Smooth muscle cell (in vitro differentiated cells): ENCODE measurements at regions not wholly inside any gene's neighbourhood (a gene's known extent, or its start where the extent isn't known, plus 50 kb on each side); places are given as distances from the start of the nearest gene placed in this dataset.

Source experiments
- DNase-seq: peaks from one replicate; lab custom pipeline; 2025; ENCODE audit not compliant: unreplicated experiment; lab: John Stamatoyannopoulos, UW
- H2AFZ ChIP-seq: fragments of 200-600 bp; sonication (generic); 2 replicates; pipeline ENCODE4 v1.6.0; 2016; ENCODE audit warnings: antibody characterized with exemption, low read depth, mild to moderate bottlenecking
- H3F3A ChIP-seq: fragments of 200-600 bp; sonication (generic); 2 replicates; pipeline ENCODE4 v1.6.0; 2017; ENCODE audit warnings: antibody characterized with exemption, low read depth
- H3K27ac ChIP-seq: fragments of 200-600 bp; sonication (generic); 2 replicates; pipeline ENCODE4 v1.5.1; 2016; ENCODE audit warnings: low read depth, mild to moderate bottlenecking
- H3K27me3 ChIP-seq: fragments of 200-600 bp; sonication (generic); 2 replicates; pipeline ENCODE4 v1.6.1; 2016; ENCODE audit warnings: low read depth, mild to moderate bottlenecking
- H3K36me3 ChIP-seq: fragments of 200-600 bp; sonication (generic); 2 replicates; pipeline ENCODE4 v1.5.1; 2016; ENCODE audit warnings: low read depth
- H3K4me1 ChIP-seq: fragments of 200-600 bp; sonication (generic); 2 replicates; pipeline ENCODE4 v1.5.1; 2016; ENCODE audit warnings: low read depth
- H3K4me2 ChIP-seq: fragments of 200-600 bp; sonication (generic); 2 replicates; pipeline ENCODE4 v1.6.0; 2016; ENCODE audit warnings: mild to moderate bottlenecking
- H3K4me3 ChIP-seq: fragments of 200-600 bp; sonication (generic); 2 replicates; pipeline ENCODE4 v1.5.1; 2016; ENCODE audit warnings: mild to moderate bottlenecking
- H3K79me2 ChIP-seq: fragments of 200-600 bp; sonication (generic); 2 replicates; pipeline ENCODE4 v1.6.0; 2016; ENCODE audit warnings: low read depth, mild to moderate bottlenecking
- H3K9ac ChIP-seq: fragments of 200-600 bp; sonication (generic); 2 replicates; pipeline ENCODE4 v1.6.0; 2016; ENCODE audit warnings: low read depth
- H3K9me3 ChIP-seq: fragments of 200-600 bp; sonication (generic); replicated peaks from 2 replicates; pipeline ENCODE4 v1.5.1; 2016; ENCODE audit warnings: low read depth
- H4K20me1 ChIP-seq: fragments of 200-600 bp; sonication (generic); 2 replicates; pipeline ENCODE4 v1.6.0; 2016; ENCODE audit warnings: low read depth
- CTCF ChIP-seq: fragments of 200-600 bp; sonication (generic); IDR thresholded peaks from 2 replicates; pipeline ENCODE4 v1.5.1; 2017; ENCODE audit warnings: borderline replicate concordance, mild to moderate bottlenecking, antibody characterized with exemption; ENCODE audit not compliant: insufficient read depth, poor library complexity, severe bottlenecking
- WGBS: methylation state at CpG from one replicate; pipeline ENCODE4 v1.1.7; 2016; ENCODE audit warnings: low lambda C conversion rate; 5-methylcytosine and 5-hydroxymethylcytosine counted together

DNA sequence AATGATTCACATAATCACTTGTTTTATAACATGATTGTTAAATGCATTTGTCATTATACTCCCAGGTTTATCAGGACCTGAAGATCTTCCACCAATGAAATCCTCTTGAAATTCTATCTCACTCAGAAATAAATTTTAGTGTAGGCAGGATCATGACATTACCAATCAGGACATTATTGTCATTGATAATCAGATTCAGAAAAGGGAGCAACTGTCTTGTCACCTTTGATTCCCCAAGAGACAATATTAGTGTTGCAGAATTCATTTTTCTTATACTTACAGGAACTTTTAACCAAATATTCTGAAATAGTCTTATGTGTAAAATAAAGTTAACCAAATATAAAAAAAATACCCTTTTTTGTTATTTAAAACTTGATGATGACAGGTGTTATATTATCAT lies 1892.5 kb upstream of the ADGRL3 start:
- Histone ChIP-seq H3K9me3 (no peaks in the 10 kb centered on the region), H2AFZ (no peak overlapping the region), H3K27ac (no peak overlapping the region), H3K36me3 (no peaks in the 10 kb centered on the region), H3K27me3 (no peaks in the 10 kb centered on the region), H4K20me1 (no peaks in the 10 kb centered on the region), H3K79me2 (no peaks in the 10 kb centered on the region), H3F3A (no peaks in the 10 kb centered on the region), H3K4me2 (no peak overlapping the region), H3K4me3 (no peak overlapping the region), H3K4me1 (no peaks in the 10 kb centered on the region), H3K9ac (no peak overlapping the region)
- TF ChIP-seq CTCF: no peak
- DNase-seq: no peak

GRCh38 chr4:59314637-59315036 lies 1885.5 kb upstream of the ADGRL3 start:
- DNase-seq: no peak
- no peaks in the 10 kb centered on the region for H3K79me2 ChIP-seq
- no peaks in the 10 kb centered on the region for H3K36me3 ChIP-seq
- no peak overlapping the region for H3K27ac ChIP-seq
- 89% methylated on average over 1 of the region's 1 CpG for WGBS
- H3K4me1 ChIP-seq: no peaks in the 10 kb centered on the region
- H3K4me2 ChIP-seq: no peak overlapping the region
- no peak for TF ChIP-seq CTCF
- H3K9me3 ChIP-seq: no peaks in the 10 kb centered on the region
- H2AFZ ChIP-seq: no peak overlapping the region
- no peak overlapping the region for H3K9ac ChIP-seq
- no peak overlapping the region for H3K4me3 ChIP-seq
- H4K20me1 ChIP-seq: no peaks in the 10 kb centered on the region
- H3K27me3 ChIP-seq: no peaks in the 10 kb centered on the region
- no peaks in the 10 kb centered on the region for H3F3A ChIP-seq

- Histone ChIP-seq H3K4me3 (no peak overlapping the region), H3K27me3 (no peaks in the 10 kb centered on the region), H3K9ac (no peak overlapping the region), H4K20me1 (no peaks in the 10 kb centered on the region), H3K79me2 (no peaks in the 10 kb centered on the region), H3K9me3 (no peaks in the 10 kb centered on the region), H3K27ac (no peak overlapping the region), H3F3A (no peaks in the 10 kb centered on the region), H3K36me3 (no peaks in the 10 kb centered on the region), H3K4me1 (peaks cover 11% of the 10 kb centered on the region), H3K4me2 (no peak overlapping the region), H2AFZ (no peak overlapping the region)
- no peak for TF ChIP-seq CTCF
- no peak for DNase-seq
These were observed 1860.5 kb upstream of the ADGRL3 start for GRCh38 chr4:59339631-59340030.

- Histone ChIP-seq H3K27ac (no peak overlapping the region), H2AFZ (no peak overlapping the region), H3K4me3 (no peak overlapping the region), H3K9me3 (no peaks in the 10 kb centered on the region), H3K79me2 (no peaks in the 10 kb centered on the region), H3K36me3 (no peaks in the 10 kb centered on the region), H3K27me3 (no peaks in the 10 kb centered on the region), H3K4me2 (no peak overlapping the region), H3K9ac (no peak overlapping the region), H4K20me1 (no peaks in the 10 kb centered on the region), H3F3A (no peaks in the 10 kb centered on the region), H3K4me1 (peaks cover 11% of the 10 kb centered on the region)
- TF ChIP-seq CTCF: no peak
- DNase-seq: no peak
These were observed 1858.6 kb upstream of the ADGRL3 start for GRCh38 chr4:59341506-59341905.
